LNCaP clone FGC (cell line): ENCODE measurements at regions not wholly inside any gene's neighbourhood (a gene's known extent, or its start where the extent isn't known, plus 50 kb on each side); places are given as distances from the start of the nearest gene placed in this dataset.

ENCODE experiments used
- DNase-seq: peaks from one replicate; pipeline ENCODE4 v3.0.0-alpha.2; 2011; ENCODE audit warnings: low read depth
- H3K4me3 ChIP-seq: 2 replicates; pipeline ENCODE4 v1.5.1; 2011; ENCODE audit warnings: mild to moderate bottlenecking, low read depth, low read length, control low read depth
- CTCF ChIP-seq: IDR thresholded peaks from 2 replicates; pipeline ENCODE4 v1.5.1; 2012; ENCODE audit warnings: mild to moderate bottlenecking; ENCODE audit not compliant: control insufficient read depth, insufficient read depth; ENCODE audit errors: extremely low read depth

GRCh38 chr15:36254426-36254825 lies 325.0 kb upstream of the CDIN1 start:
- H3K4me3 ChIP-seq: no peak overlapping the region
- no peak for TF ChIP-seq CTCF
- DNase-seq: no peak

GRCh38 chr15:36256404-36256807 lies 323.0 kb upstream of the CDIN1 start:
- no peak overlapping the region for H3K4me3 ChIP-seq
- TF ChIP-seq CTCF: no peak
- DNase-seq: no peak

- DNase-seq: no peak
- no peak for TF ChIP-seq CTCF
- no peak overlapping the region for H3K4me3 ChIP-seq
Observed at GRCh38 chr15:36263666-36264065, 315.8 kb upstream of the CDIN1 start.

- TF ChIP-seq CTCF: no peak
- H3K4me3 ChIP-seq: no peak overlapping the region
- no peak for DNase-seq
Observed at GRCh38 chr15:36265422-36265821, 314.0 kb upstream of the CDIN1 start.

- TF ChIP-seq CTCF: no peak
- no peak overlapping the region for H3K4me3 ChIP-seq
- DNase-seq: no peak
Observed at GRCh38 chr15:36271048-36271447, 308.4 kb upstream of the CDIN1 start.

- no peak for DNase-seq
- H3K4me3 ChIP-seq: no peak overlapping the region
- no peak for TF ChIP-seq CTCF
Observed at GRCh38 chr15:36275656-36276055, 303.8 kb upstream of the CDIN1 start.

- no peak for DNase-seq
- H3K4me3 ChIP-seq: no peak overlapping the region
- TF ChIP-seq CTCF: no peak
Observed at GRCh38 chr15:36278219-36278618, 301.2 kb upstream of the CDIN1 start.
